ACHN (cell line): ENCODE measurements at regions not wholly inside any gene's neighbourhood (a gene's known extent, or its start where the extent isn't known, plus 50 kb on each side); places are given as distances from the start of the nearest gene placed in this dataset.
A peak's percentile ranks its signal among the peaks of the same experiment; 100 is the strongest.

Source experiments
- DNase-seq: peaks from one replicate; pipeline ENCODE4 v3.0.0-alpha.2; 2015
- in situ Hi-C: cut with HindIII; loops from 2 replicates; pipeline ENCODE4 v1.10.0; 2017; ENCODE audit warnings: low sequenced_read_pairs, low pct_ligation_motif_present, low pct_unique_long_range_greater_than_20kb

- no peak for DNase-seq
- in situ Hi-C loops = no loop called here
These were observed 230.6 kb downstream of the CENPW start for GRCh38 chr6:126570507-126570906.

- DNase-seq = no peak
- in situ Hi-C loops = no loop called here
These were observed 234.4 kb downstream of the CENPW start for GRCh38 chr6:126574301-126574700.

GRCh38 chr6:126581316-126581715 lies 241.4 kb downstream of the CENPW start:
- DNase-seq = no peak
- in situ Hi-C loops = no loop called here

GRCh38 chr6:126600258-126600916 lies 260.5 kb downstream of the CENPW start:
- no peak for DNase-seq
- in situ Hi-C loops = no loop called here

DNA sequence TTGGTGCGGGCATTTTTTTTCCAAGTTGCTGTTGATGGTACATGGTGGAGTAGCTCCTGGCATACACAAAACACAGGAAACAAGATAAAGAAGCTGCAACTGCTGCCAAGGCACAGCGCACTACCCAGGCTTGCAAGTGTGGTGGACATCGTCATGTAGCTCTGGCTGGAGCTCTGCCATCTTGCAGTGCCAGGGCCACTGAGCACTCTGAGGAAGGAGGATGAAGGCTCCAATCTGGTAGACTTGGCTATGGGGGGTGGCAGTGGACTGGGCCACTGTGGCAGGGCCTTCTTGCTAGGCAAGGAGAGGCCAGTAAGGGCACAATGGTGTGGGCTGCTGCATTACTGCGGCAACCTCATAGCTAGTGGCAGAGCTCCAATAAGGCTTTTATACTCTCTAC lies 263.5 kb downstream of the CENPW start:
- DNase-seq = no peak
- in situ Hi-C loops = no loop called here

GRCh38 chr6:126605089-126605488 lies 265.2 kb downstream of the CENPW start:
- in situ Hi-C loops = no loop called here
- no peak for DNase-seq

- in situ Hi-C loops = no loop called here
- no peak for DNase-seq
These were observed 267.4 kb downstream of the CENPW start for GRCh38 chr6:126607289-126607688.

GRCh38 chr6:126608681-126609080 lies 268.8 kb downstream of the CENPW start:
- in situ Hi-C loops = no loop called here
- DNase-seq = no peak

DNA sequence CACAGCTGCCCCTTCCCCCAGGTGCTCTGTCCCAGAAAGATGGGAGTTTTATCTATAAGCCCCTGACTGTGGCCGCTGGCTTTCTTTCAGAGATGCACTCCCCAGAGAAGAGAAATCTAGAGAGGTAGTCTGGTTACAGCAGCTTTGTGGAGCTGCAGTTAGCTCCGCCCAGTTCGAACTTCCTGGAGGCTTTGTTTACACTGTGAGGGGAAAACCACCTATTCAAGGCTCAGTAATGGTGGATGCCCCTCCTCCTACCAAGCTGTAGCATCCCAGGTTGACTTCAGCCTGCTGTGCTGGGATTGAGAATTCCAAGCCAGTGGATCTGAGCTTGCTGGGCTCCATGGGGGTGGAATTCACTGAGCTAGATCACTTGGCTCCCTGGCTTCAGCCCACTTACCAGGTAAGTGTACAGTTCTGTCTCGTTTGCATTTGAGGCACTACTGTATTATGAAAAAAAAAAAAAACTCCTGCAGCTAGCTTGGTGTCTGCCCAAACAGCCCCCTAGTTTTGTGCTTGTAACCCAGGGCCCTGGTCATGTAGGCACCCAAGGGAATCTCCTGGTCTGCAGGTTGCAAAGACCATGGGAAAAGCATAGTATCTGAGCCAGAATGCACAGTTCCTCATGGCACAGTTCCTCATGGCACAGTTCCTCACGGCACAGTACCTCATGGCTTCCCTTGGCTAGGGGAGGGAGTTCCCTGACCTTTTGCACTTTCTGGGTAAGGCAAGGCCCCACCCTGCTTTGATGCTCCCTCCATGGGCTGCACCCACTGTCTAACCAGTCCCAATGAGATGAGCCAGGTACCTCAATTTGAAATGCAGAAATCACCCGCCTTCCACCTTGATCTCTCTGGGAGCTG lies 275.0 kb downstream of the CENPW start:
- in situ Hi-C loops = no loop called here
- no peak for DNase-seq

DNA sequence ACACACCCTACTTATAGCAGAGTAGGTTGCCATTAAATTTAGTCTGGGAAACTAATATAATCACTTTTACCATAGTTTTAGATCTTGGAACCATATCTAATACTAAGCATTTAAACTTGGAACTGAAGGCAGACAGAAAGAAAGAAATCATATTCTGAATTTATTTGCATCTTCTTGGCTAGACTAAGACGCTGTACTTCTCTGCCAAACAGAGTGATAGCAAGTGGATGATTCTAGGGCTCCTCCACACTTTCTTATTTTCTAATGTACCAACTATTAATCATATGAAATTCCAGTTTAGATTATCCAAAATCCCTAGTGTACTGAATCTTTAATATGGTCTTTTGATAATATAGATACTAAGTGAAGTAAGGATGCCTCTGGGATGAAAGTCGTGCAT lies 277.0 kb downstream of the CENPW start:
- in situ Hi-C loops = no loop called here
- no peak for DNase-seq

DNA sequence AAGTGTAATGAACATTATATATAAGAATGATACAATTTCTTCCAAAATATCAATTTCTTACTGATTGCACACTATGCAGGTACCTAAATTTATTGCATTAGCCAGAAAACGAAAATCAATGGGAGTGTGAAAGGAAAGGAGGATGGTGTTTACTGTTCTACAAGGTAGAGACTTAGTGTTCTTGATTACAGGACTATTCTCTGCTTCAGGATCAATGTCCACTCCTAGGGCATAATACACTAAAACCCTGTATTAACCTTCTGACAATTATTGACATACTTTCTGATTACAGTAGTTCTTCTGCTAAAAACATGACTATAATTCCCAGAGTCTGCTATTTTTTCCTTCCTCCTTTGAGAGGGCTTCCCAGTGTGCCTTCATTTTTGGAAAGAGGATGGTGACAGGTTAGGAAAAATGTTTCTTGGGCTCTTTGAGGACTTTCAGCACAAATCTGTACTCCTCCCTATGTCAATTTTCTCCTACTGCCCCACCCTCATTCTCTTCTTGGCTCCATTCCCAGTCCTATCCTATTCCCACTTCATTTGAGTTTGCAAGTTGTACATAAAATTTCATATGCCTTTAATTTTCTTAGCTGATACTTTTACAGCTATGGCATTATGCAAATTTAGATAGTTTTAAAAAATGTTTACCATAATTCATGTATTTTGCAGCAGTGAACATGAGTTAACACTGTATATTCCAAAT lies 278.9 kb downstream of the CENPW start:
- DNase-seq = no peak
- in situ Hi-C loops = no loop called here

- DNase-seq = no peak
- in situ Hi-C loops = no loop called here
These were observed 280.8 kb downstream of the CENPW start for GRCh38 chr6:126620719-126621118.

DNA sequence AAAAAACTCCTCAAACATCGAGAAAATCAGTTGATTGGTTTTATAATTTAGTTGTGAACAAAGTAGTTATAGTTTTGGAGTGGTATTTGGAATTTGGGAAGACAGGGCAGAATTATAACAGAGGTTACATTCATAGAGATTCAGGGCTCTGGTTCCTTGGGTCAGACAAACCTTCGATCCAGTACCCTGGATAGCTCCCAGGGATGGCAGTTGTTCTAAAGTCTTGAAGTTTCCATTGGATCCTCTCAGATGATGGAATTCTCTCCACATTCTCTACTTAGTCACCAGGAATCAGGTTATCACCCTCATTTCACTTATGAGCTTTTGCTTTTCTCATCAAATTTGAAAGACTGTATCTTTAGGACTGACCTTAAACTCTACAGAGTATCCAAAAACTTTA lies 285.1 kb downstream of the CENPW start:
- in situ Hi-C loops = no loop called here
- peak; percentile 25 for DNase-seq

- DNase-seq = no peak
- in situ Hi-C loops = no loop called here
These were observed 288.2 kb downstream of the CENPW start for GRCh38 chr6:126628125-126628524.

DNA sequence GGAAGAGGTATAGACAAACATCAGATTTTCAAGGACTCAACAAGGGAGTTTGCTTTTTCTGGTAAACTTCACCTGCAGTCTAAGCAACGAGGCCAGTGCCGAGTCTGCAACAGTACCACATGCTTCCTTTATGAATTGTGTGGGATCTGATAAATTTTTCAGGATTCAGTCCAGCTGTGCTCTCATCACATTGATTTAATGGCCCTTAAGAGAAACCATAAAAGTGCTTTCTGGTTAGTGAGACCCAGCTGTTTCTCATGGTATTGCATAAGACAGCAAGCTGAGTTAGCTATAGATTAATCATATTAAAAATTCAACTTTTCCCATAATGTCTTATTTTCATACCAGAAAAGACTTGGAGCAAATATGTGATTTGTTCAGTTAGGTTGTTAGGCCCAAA lies 291.4 kb downstream of the CENPW start:
- no peak for DNase-seq
- in situ Hi-C loops = no loop called here

DNA sequence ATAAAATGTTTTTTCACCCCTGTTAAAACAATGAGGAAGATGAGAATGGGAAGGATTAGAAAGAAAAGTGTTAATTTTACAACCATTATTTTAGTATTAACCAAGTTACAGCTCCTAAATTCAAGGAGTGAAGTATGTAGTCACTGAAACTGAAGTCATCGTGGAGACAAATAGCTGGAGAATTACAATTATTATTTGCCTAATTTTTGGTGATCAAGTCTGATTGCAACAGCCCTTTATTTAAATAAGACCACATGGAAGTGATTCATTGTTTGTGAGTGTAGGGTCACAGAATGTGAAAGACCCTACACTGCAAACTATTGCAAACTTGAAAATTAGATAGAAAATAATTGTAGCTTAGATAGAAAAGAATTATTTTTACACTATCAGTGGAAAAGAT lies 292.4 kb downstream of the CENPW start:
- DNase-seq = no peak
- in situ Hi-C loops = no loop called here

GRCh38 chr6:126633373-126633772 lies 293.5 kb downstream of the CENPW start:
- in situ Hi-C loops = no loop called here
- no peak for DNase-seq

- no peak for DNase-seq
- in situ Hi-C loops = no loop called here
These were observed 300.4 kb downstream of the CENPW start for GRCh38 chr6:126640356-126640755.

GRCh38 chr6:126640921-126641320 lies 301.0 kb downstream of the CENPW start:
- no peak for DNase-seq
- in situ Hi-C loops = no loop called here

DNA sequence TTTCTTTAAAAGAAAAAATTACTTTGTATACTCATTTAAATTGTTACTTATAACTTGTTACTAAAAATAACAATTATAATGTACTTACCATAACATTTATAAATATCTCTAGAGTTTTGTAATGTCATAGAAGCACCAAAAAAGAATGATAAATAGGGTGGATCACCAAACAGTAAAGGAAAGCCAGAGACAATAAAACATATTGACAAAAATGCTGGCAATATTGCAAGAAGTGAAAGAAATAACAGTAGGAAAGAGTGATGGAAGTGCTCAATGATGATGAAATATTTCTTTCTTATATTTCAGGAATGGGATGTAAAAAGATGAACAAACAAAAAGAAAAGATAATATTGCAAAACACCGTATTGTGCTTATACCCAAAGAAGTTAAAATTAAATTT lies 301.7 kb downstream of the CENPW start:
- in situ Hi-C loops = no loop called here
- DNase-seq = no peak
